H1 (cell line): ENCODE measurements at regions not wholly inside any gene's neighbourhood (a gene's known extent, or its start where the extent isn't known, plus 50 kb on each side); places are given as distances from the start of the nearest gene placed in this dataset.

Experiments used
- CTCF ChIA-PET: fragments of 300-600 bp; sonication (Branson Sonifier 250); formaldehyde crosslinking; loops from one replicate; lab custom pipeline; 2021; ENCODE audit not compliant: partially characterized antibody; lab: Charles Lee
- POLR2A ChIA-PET: fragments of 300-600 bp; sonication (Branson Sonifier 250); formaldehyde crosslinking; loops from one replicate; lab custom pipeline; 2021; ENCODE audit warnings: inconsistent platforms; ENCODE audit not compliant: partially characterized antibody; lab: Charles Lee
- DNase-seq, 2 experiments: peaks; one replicate each; pipeline versions ENCODE4 v3.0.0 to v3.0.0-alpha.2; 2010 to 2022; ENCODE audit warnings: low spot score in 2 of 2, low read depth in 1 of 2, mixed read lengths in 1 of 2
- FAIRE-seq: peaks from 2 replicates; lab custom pipeline; 2011; peaks lifted over from hg19 to GRCh38; lab: Jason Lieb, UNC
- H2AFZ ChIP-seq: 2 replicates; pipeline ENCODE4 v1.8.1; 2012; ENCODE audit warnings: low read length, inconsistent platforms
- H2AK5ac ChIP-seq: 2 replicates; pipeline ENCODE4 v1.6.1; 2013; ENCODE audit warnings: low read depth, low read length
- H2BK120ac ChIP-seq: replicated peaks from 2 replicates; pipeline ENCODE3; 2013; ENCODE audit warnings: low read depth, low read length, inconsistent platforms
- H2BK12ac ChIP-seq: 2 replicates; pipeline ENCODE4 v1.6.1; 2013; ENCODE audit warnings: low read depth, low read length
- H2BK15ac ChIP-seq: 2 replicates; pipeline ENCODE4 v1.6.1; 2013; ENCODE audit warnings: low read length
- H2BK20ac ChIP-seq: 2 replicates; pipeline ENCODE4 v1.6.1; 2013; ENCODE audit warnings: low read length
- H2BK5ac ChIP-seq: 2 replicates; pipeline ENCODE4 v1.6.1; 2013; ENCODE audit warnings: low read depth, low read length
- H3K14ac ChIP-seq: 2 replicates; pipeline ENCODE4 v1.6.1; 2013; ENCODE audit warnings: inconsistent platforms; ENCODE audit not compliant: insufficient read length
- H3K18ac ChIP-seq: 2 replicates; pipeline ENCODE4 v1.6.1; 2013; ENCODE audit warnings: low read length; ENCODE audit errors: extremely low read depth
- H3K23ac ChIP-seq: 2 replicates; pipeline ENCODE4 v1.6.1; 2013; ENCODE audit warnings: inconsistent platforms; ENCODE audit not compliant: insufficient read length
- H3K23me2 ChIP-seq: 2 replicates; pipeline ENCODE4 v1.6.1; 2013; ENCODE audit warnings: low read depth, low read length
- H3K27ac ChIP-seq: 2 replicates; pipeline ENCODE4 v1.6.1; 2011; ENCODE audit warnings: low read depth, low read length, inconsistent platforms
- H3K27me3 ChIP-seq, 4 experiments: replicated peaks in 1 of 4; 1 replicate in 1 of 4; 2 replicates in 3 of 4; pipeline versions ENCODE4 v1.6.1 to v1.8.1; 2011 to 2013; ENCODE audit warnings: low read length in 3 of 4, mild to moderate bottlenecking in 3 of 4, inconsistent platforms in 2 of 4, mixed read lengths in 2 of 4, moderate library complexity in 1 of 4; ENCODE audit not compliant: control insufficient read depth in 3 of 4, insufficient read depth in 3 of 4; ENCODE audit errors: extremely low read depth in 1 of 4
- H3K36me3 ChIP-seq, 4 experiments: 2 replicates each; pipeline versions ENCODE4 v1.6.1 to v1.8.1; 2011 to 2013; ENCODE audit warnings: mild to moderate bottlenecking in 4 of 4, low read length in 3 of 4, moderate library complexity in 2 of 4, control low read depth in 1 of 4, inconsistent platforms in 1 of 4; ENCODE audit not compliant: insufficient read depth in 4 of 4, control insufficient read depth in 2 of 4
- H3K4ac ChIP-seq: replicated peaks from 2 replicates; pipeline ENCODE3; 2013; ENCODE audit warnings: low read length, low read depth, mixed read lengths, inconsistent platforms; ENCODE audit not compliant: insufficient read length
- H3K4me1 ChIP-seq, 4 experiments: replicated peaks in 1 of 4; 1 replicate in 1 of 4; 2 replicates in 3 of 4; pipeline versions ENCODE4 v1.6.1 to v1.8.1; 2011 to 2013; ENCODE audit warnings: low read length in 3 of 4, inconsistent platforms in 2 of 4, mixed read lengths in 1 of 4; ENCODE audit not compliant: insufficient read depth in 4 of 4, control insufficient read depth in 3 of 4
- H3K4me2 ChIP-seq, 2 experiments: 2 replicates each; pipeline versions ENCODE4 v1.6.1 to v1.8.1; 2011 to 2013; ENCODE audit warnings: low read depth in 2 of 2, low read length in 2 of 2, control low read depth in 1 of 2, inconsistent platforms in 1 of 2, mild to moderate bottlenecking in 1 of 2; ENCODE audit not compliant: insufficient read depth in 1 of 2
- H3K4me3 ChIP-seq, 4 experiments: fragments of 200-600, 300-600 bp in 1 of 4; sonication (generic), shearing (Covaris generic), sonication (Bioruptor Twin) in 1 of 4; 2 replicates each; pipeline versions ENCODE4 v1.5.1 to v1.8.1; 2011 to 2016; ENCODE audit warnings: low read length in 4 of 4, low read depth in 3 of 4, control low read depth in 2 of 4, inconsistent platforms in 2 of 4, mild to moderate bottlenecking in 2 of 4, mixed read lengths in 1 of 4, moderate library complexity in 1 of 4; ENCODE audit not compliant: insufficient read depth in 2 of 4; ENCODE audit errors: extremely low read depth in 1 of 4
- H3K56ac ChIP-seq: replicated peaks from 2 replicates; pipeline ENCODE3; 2013; ENCODE audit warnings: low read depth, mild to moderate bottlenecking, mixed read lengths, low read length, inconsistent platforms; ENCODE audit not compliant: insufficient read length
- H3K79me1 ChIP-seq: 2 replicates; pipeline ENCODE4 v1.6.1; 2013; ENCODE audit warnings: low read depth, low read length, control low read depth
- H3K79me2 ChIP-seq, 2 experiments: 2 replicates each; pipeline versions ENCODE4 v1.6.1 to v1.8.1; 2012 to 2013; ENCODE audit warnings: low read length in 2 of 2, mild to moderate bottlenecking in 2 of 2, inconsistent platforms in 1 of 2; ENCODE audit not compliant: insufficient read depth in 2 of 2, control insufficient read depth in 1 of 2
- H3K9ac ChIP-seq, 4 experiments: replicated peaks in 1 of 4; 1 replicate in 1 of 4; 2 replicates in 3 of 4; pipeline versions ENCODE4 v1.6.1 to v1.8.1; 2011 to 2013; ENCODE audit warnings: low read depth in 3 of 4, low read length in 3 of 4, control low read depth in 2 of 4, mild to moderate bottlenecking in 2 of 4, moderate library complexity in 2 of 4, inconsistent platforms in 1 of 4; ENCODE audit errors: extremely low read depth in 1 of 4
- H3K9me3 ChIP-seq, 2 experiments: 2 replicates each; pipeline versions ENCODE4 v1.6.1 to v1.8.1; 2012 to 2013; ENCODE audit warnings: mild to moderate bottlenecking in 2 of 2, moderate library complexity in 2 of 2, control low read depth in 1 of 2, inconsistent platforms in 1 of 2, low read depth in 1 of 2, low read length in 1 of 2, mixed read lengths in 1 of 2; ENCODE audit not compliant: insufficient read depth in 2 of 2
- H4K20me1 ChIP-seq, 2 experiments: replicated peaks in 1 of 2; 2 replicates each; pipeline versions ENCODE3 to v1.8.1; 2011 to 2013; ENCODE audit warnings: inconsistent platforms in 2 of 2, low read length in 2 of 2, mild to moderate bottlenecking in 1 of 2; ENCODE audit not compliant: insufficient read depth in 2 of 2, control insufficient read depth in 1 of 2
- H4K5ac ChIP-seq: 2 replicates; pipeline ENCODE4 v1.6.1; 2013; ENCODE audit warnings: low read length, low read depth, mixed read lengths, inconsistent platforms; ENCODE audit not compliant: insufficient read length
- H4K8ac ChIP-seq: 2 replicates; pipeline ENCODE4 v1.8.0; 2013; ENCODE audit warnings: mild to moderate bottlenecking, moderate library complexity, low read length, inconsistent platforms; ENCODE audit not compliant: insufficient read depth; ENCODE audit errors: extremely low read depth
- H4K91ac ChIP-seq: replicated peaks from 2 replicates; pipeline ENCODE3; 2013; ENCODE audit warnings: low read length, mixed read lengths, inconsistent platforms; ENCODE audit not compliant: insufficient read length
- ASH2L ChIP-seq: fragments of 200-600, 300-600 bp; sonication (generic); IDR thresholded peaks from one replicate; pipeline ENCODE4 v1.7.1; 2017; ENCODE audit warnings: low read length
- ATF2 ChIP-seq: IDR thresholded peaks from 2 replicates; pipeline ENCODE4 v1.6.1; 2012; ENCODE audit warnings: low read length, inconsistent platforms
- CREB1 ChIP-seq: IDR thresholded peaks from 2 replicates; pipeline ENCODE4 v1.6.1; 2012; ENCODE audit warnings: inconsistent platforms
- EGR1 ChIP-seq: IDR thresholded peaks from 2 replicates; pipeline ENCODE4 v1.6.1; 2011; ENCODE audit warnings: low read depth, low read length, borderline replicate concordance
- FOSL1 ChIP-seq: IDR thresholded peaks from 2 replicates; pipeline ENCODE4 v1.6.1; 2011; ENCODE audit warnings: mild to moderate bottlenecking, low read depth, low read length, moderate library complexity; ENCODE audit not compliant: insufficient read depth
- JUN ChIP-seq: IDR thresholded peaks from 2 replicates; pipeline ENCODE4 v1.6.1; 2011; ENCODE audit warnings: low read depth, mild to moderate bottlenecking, improper control_type of control experiment, low read length
- KDM1A ChIP-seq: fragments of 200-600, 300-600 bp; sonication (generic); IDR thresholded peaks from 2 replicates; pipeline ENCODE4 v1.7.1; 2016; ENCODE audit warnings: mild to moderate bottlenecking, low read length, borderline replicate concordance
- KDM4A ChIP-seq: IDR thresholded peaks from one replicate; pipeline ENCODE4 v1.7.1; 2012; ENCODE audit warnings: low read depth, mild to moderate bottlenecking, moderate library complexity, low read length, inconsistent platforms; ENCODE audit not compliant: severe bottlenecking
- NRF1 ChIP-seq: IDR thresholded peaks from 2 replicates; pipeline ENCODE4 v1.6.1; 2011; ENCODE audit warnings: mild to moderate bottlenecking, low read depth, low read length, improper control_type of control experiment
- POLR2A ChIP-seq, 2 experiments: IDR thresholded peaks; 1 replicate in 1 of 2; 2 replicates in 1 of 2; pipeline ENCODE4 v1.6.1; 2011; ENCODE audit warnings: low read depth in 2 of 2, low read length in 2 of 2, mild to moderate bottlenecking in 2 of 2; ENCODE audit errors: control extremely low read depth in 1 of 2
- POLR2AphosphoS5 ChIP-seq: IDR thresholded peaks from 2 replicates; pipeline ENCODE4 v1.6.1; 2011; ENCODE audit warnings: low read depth, low read length
- SIX5 ChIP-seq: IDR thresholded peaks from 2 replicates; pipeline ENCODE4 v1.6.1; 2011; ENCODE audit warnings: mild to moderate bottlenecking, low read depth, low read length
- SP4 ChIP-seq: IDR thresholded peaks from 2 replicates; pipeline ENCODE4 v1.6.1; 2012; ENCODE audit warnings: low read length, inconsistent platforms
- TAF1 ChIP-seq: IDR thresholded peaks from 2 replicates; pipeline ENCODE4 v1.6.1; 2011; ENCODE audit warnings: mild to moderate bottlenecking, low read depth, low read length
- TBP ChIP-seq: IDR thresholded peaks from 2 replicates; pipeline ENCODE4 v1.6.1; 2011; ENCODE audit warnings: low read depth, low read length, improper control_type of control experiment
- WGBS, 2 experiments: shearing (Covaris generic) in 1 of 2; methylation state at CpG; one replicate each; pipeline versions ENCODE4 v1.1.6 to v1.1.7; 2013 to 2015; ENCODE audit warnings: low lambda C conversion rate in 2 of 2, mixed read lengths in 2 of 2, inconsistent platforms in 1 of 2, low coverage in 1 of 2, missing lambda C conversion rate in 1 of 2; ENCODE audit not compliant: insufficient replicate concordance in 2 of 2, insufficient coverage in 1 of 2, insufficient read length in 1 of 2; ENCODE audit errors: extremely low coverage in 1 of 2, missing lambda C conversion rate in 1 of 2; 5-methylcytosine and 5-hydroxymethylcytosine counted together

- H4K91ac ChIP-seq, result no peak overlapping the region
- no peak overlapping the region for H2BK20ac ChIP-seq
- DNase-seq (no peak), FAIRE-seq (no peak)
- H3K4me1 ChIP-seq, result no peaks in the 10 kb centered on the region
- H2BK120ac ChIP-seq, result no peak overlapping the region
- H3K4ac ChIP-seq, result no peak overlapping the region
- no peak overlapping the region for H4K5ac ChIP-seq
- no peak overlapping the region for H2AFZ ChIP-seq
- H3K27ac ChIP-seq, result no peak overlapping the region
- no peak overlapping the region for H3K56ac ChIP-seq
- no peak overlapping the region for H3K9ac ChIP-seq
- CTCF ChIA-PET, result interaction anchor here (0.9 kb wide), 1 partner anchor 223 kb away, joined by 3 read pairs; no protein-coding TSS in a partner anchor
- no peaks in the 10 kb centered on the region for H4K20me1 ChIP-seq
- H3K79me1 ChIP-seq, result no peaks in the 10 kb centered on the region
- no peak overlapping the region for H2BK5ac ChIP-seq
- H2BK15ac ChIP-seq, result no peak overlapping the region
- no peaks in the 10 kb centered on the region for H3K79me2 ChIP-seq
- H3K27me3 ChIP-seq, result no peaks in the 10 kb centered on the region
- no peak overlapping the region for H2AK5ac ChIP-seq
- no peak overlapping the region for H2BK12ac ChIP-seq
- H3K23me2 ChIP-seq, result no peaks in the 10 kb centered on the region
- peaks cover 0 to 4% (median 0%) of the 10 kb centered on the region in 4 experiments; a peak in 2 of 8 replicates for H3K36me3 ChIP-seq
- no peak overlapping the region for H4K8ac ChIP-seq
- 90% methylated on average over 6 of the region's 6 CpGs; no CpG with 5 or more reads in 1 of the 2 experiments for WGBS, 2 experiments
- H3K18ac ChIP-seq, result no peak overlapping the region
- H3K4me3 ChIP-seq, result no peak overlapping the region
- no peak overlapping the region for H3K4me2 ChIP-seq
- H3K23ac ChIP-seq, result no peak overlapping the region
- peaks cover 9 to 14% of the 10 kb centered on the region in 2 experiments for H3K9me3 ChIP-seq
- POLR2A ChIA-PET, result no interaction called here
- H3K14ac ChIP-seq, result no peak overlapping the region
- TF ChIP-seq EGR1 (no peak), KDM4A (no peak), POLR2AphosphoS5 (no peak), FOSL1 (no peak), TAF1 (no peak), POLR2A (IDR thresholded peaks at IDR 0.05; ENCODE audit: control extremely low read depth in 1 of 2, low read depth in 2 of 2, low read length in 2 of 2) (no peak), SP4 (no peak), KDM1A (no peak), JUN (no peak), TBP (no peak), NRF1 (no peak), ASH2L (no peak), CREB1 (no peak), ATF2 (no peak), SIX5 (no peak)
Observed at GRCh38 chr11:25758145-25758661, 573.7 kb upstream of the ANO3 start.
